ENCODE measurements at regions not wholly inside any gene's neighbourhood (a gene's known extent, or its start where the extent isn't known, plus 50 kb on each side); places are given as distances from the start of the nearest gene placed in this dataset.
A peak's percentile ranks its signal among the peaks of the same experiment; 100 is the strongest.

GRCh38 chr1:29499104-29499650, 262.9 kb downstream of the PTPRU start:
- 87 to 91% methylated on average over 5 to 9 of the region's 9 CpGs for WGBS, 2 donors
- ATAC-seq (ENCODE audit: low FRiP score in 2 of 2) (no peak), DNase-seq (no peak)
- no peaks in the 10 kb centered on the region for H3K27me3 ChIP-seq
- H3K9me3 ChIP-seq = peaks cover 0 to 16% (median 8%) of the 10 kb centered on the region in 4 donors
- no peak for TF ChIP-seq POLR2AphosphoS5 (IDR thresholded peaks at IDR 0.05)
- TF ChIP-seq CTCF (IDR thresholded peaks at IDR 0.05) = no peak
- TF ChIP-seq POLR2A (IDR thresholded peaks at IDR 0.05) = no peak
- no peak for TF ChIP-seq EP300 (IDR thresholded peaks at IDR 0.05)
- no peak overlapping the region for H3K27ac ChIP-seq
- H3K36me3 ChIP-seq = no peaks in the 10 kb centered on the region
- no peaks in the 10 kb centered on the region for H3K4me1 ChIP-seq
- no peak overlapping the region for H3K4me3 ChIP-seq

GRCh38 chr1:29498126-29499103, 262.1 kb downstream of the PTPRU start:
- no peak for ATAC-seq (ENCODE audit: low FRiP score in 2 of 2)
- no peaks in the 10 kb centered on the region for H3K36me3 ChIP-seq
- TF ChIP-seq POLR2A (IDR thresholded peaks at IDR 0.05) = no peak
- TF ChIP-seq POLR2AphosphoS5 (IDR thresholded peaks at IDR 0.05) = no peak
- TF ChIP-seq CTCF (IDR thresholded peaks at IDR 0.05) = no peak
- no peak for TF ChIP-seq EP300 (IDR thresholded peaks at IDR 0.05)

GRCh38 chr1:29497395-29498125, 261.2 kb downstream of the PTPRU start:
- H3K27ac ChIP-seq = no peak overlapping the region
- no peaks in the 10 kb centered on the region for H3K36me3 ChIP-seq
- 83 to 92% methylated on average over 9 to 10 of the region's 10 CpGs for WGBS, 2 donors
- no peaks in the 10 kb centered on the region for H3K27me3 ChIP-seq
- H3K9me3 ChIP-seq = peaks cover 0 to 16% (median 8%) of the 10 kb centered on the region in 4 donors
- H3K4me3 ChIP-seq = no peak overlapping the region
- TF ChIP-seq POLR2A (IDR thresholded peaks at IDR 0.05) (no peak), EP300 (IDR thresholded peaks at IDR 0.05) (no peak), POLR2AphosphoS5 (IDR thresholded peaks at IDR 0.05) (no peak), CTCF (IDR thresholded peaks at IDR 0.05) (no peak)
- DNase-seq (no peak), ATAC-seq (ENCODE audit: low FRiP score in 2 of 2) (no peak)
- H3K4me1 ChIP-seq = no peaks in the 10 kb centered on the region

More at GRCh38 chr1:29498126-29499103, 262.1 kb downstream of the PTPRU start:
- peak in 1 of 2 donors; percentile 39 for DNase-seq
- H3K4me3 ChIP-seq = no peak overlapping the region
- 76 to 78% methylated on average over 14 of the region's 14 CpGs for WGBS, 2 donors
- no peaks in the 10 kb centered on the region for H3K27me3 ChIP-seq
- no peaks in the 10 kb centered on the region for H3K4me1 ChIP-seq
- H3K9me3 ChIP-seq = peaks cover 0 to 16% (median 8%) of the 10 kb centered on the region in 4 donors
- no peak overlapping the region for H3K27ac ChIP-seq

- DNase-seq = no peak
- Histone ChIP-seq H3K36me3 (no peaks in the 10 kb centered on the region), H3K4me3 (no peak overlapping the region), H3K27me3 (no peaks in the 10 kb centered on the region), H3K9me3 (peaks cover 0 to 16% (median 8%) of the 10 kb centered on the region in 4 donors), H3K27ac (no peak overlapping the region), H3K4me1 (no peaks in the 10 kb centered on the region)
- TF ChIP-seq EP300 (IDR thresholded peaks at IDR 0.05) (no peak), POLR2AphosphoS5 (IDR thresholded peaks at IDR 0.05) (no peak), CTCF (IDR thresholded peaks at IDR 0.05) (no peak), POLR2A (IDR thresholded peaks at IDR 0.05) (no peak)
- 86 to 95% methylated on average over 2 to 8 of the region's 8 CpGs for whole genome bisulfite sequencing, 2 donors
- ATAC-seq (ENCODE audit: low FRiP score in 2 of 2) = no peak
Observed at GRCh38 chr1:29496701-29497100, 260.4 kb downstream of the PTPRU start.

All from upper lobe of left lung (tissue), 6 donors.